ENCODE measurements at regions not wholly inside any gene's neighbourhood (a gene's known extent, or its start where the extent isn't known, plus 50 kb on each side); places are given as distances from the start of the nearest gene placed in this dataset.

GRCh38 chr9:87147839-87148238 lies 200.5 kb upstream of the GAS1 start:
- DNase-seq (ENCODE audit: insufficient read length, low spot score) = no peak
- no peak for TF ChIP-seq CTCF (IDR thresholded peaks at IDR 0.05; ENCODE audit: insufficient read depth, missing control alignments)
- no peak for FAIRE-seq

GRCh38 chr9:87148331-87149104 lies 201.2 kb upstream of the GAS1 start:
- TF ChIP-seq CTCF (IDR thresholded peaks at IDR 0.05; ENCODE audit: insufficient read depth, missing control alignments) = no peak
- no peak for DNase-seq (ENCODE audit: insufficient read length, low spot score)
- no peak for FAIRE-seq

DNA sequence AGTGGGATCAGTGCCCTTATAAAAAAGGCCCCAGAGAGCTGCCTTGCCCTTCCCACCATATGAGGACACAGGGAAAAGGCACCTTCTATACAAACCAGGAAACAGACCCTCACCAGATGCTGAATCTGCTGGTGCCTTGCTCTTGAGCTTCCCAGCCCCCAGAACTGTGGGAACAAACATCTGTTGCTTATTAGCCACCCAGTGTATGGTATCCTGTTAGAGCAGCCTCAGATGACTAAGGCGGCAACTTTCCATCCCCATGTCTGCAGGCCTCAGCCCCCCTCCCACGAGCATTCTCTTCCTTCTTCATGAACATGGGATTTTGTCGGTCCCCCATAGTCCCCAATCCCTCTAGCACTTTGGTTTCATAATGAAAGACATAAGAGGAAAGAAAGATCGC lies 202.5 kb upstream of the GAS1 start:
- no peak for TF ChIP-seq CTCF (IDR thresholded peaks at IDR 0.05; ENCODE audit: insufficient read depth, missing control alignments)
- DNase-seq (ENCODE audit: insufficient read length, low spot score) (no peak), FAIRE-seq (no peak)

GRCh38 chr9:87152256-87152655 lies 204.9 kb upstream of the GAS1 start:
- no peak for FAIRE-seq
- no peak for DNase-seq (ENCODE audit: insufficient read length, low spot score)
- TF ChIP-seq CTCF (IDR thresholded peaks at IDR 0.05; ENCODE audit: insufficient read depth, missing control alignments) = no peak

DNA sequence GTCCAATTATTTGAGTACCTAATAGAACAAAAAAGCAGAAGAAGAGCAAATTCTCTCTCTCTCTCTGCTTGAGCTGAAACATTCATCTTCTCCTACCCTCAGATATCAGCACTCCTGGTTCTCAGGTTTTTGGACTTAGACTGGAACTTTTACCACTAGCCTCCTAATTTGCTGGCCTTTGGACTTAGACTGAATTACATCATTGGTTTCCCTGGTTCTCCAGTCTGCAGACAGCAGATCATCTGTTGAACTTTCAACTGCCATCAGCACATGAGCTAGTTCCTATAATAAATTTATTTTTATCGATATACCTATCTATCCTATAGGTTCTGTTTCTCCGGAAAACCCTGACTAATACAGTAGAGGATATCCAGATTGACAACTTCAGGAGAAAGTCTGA lies 208.9 kb upstream of the GAS1 start:
- FAIRE-seq = no peak
- no peak for TF ChIP-seq CTCF (IDR thresholded peaks at IDR 0.05; ENCODE audit: insufficient read depth, missing control alignments)

DNA sequence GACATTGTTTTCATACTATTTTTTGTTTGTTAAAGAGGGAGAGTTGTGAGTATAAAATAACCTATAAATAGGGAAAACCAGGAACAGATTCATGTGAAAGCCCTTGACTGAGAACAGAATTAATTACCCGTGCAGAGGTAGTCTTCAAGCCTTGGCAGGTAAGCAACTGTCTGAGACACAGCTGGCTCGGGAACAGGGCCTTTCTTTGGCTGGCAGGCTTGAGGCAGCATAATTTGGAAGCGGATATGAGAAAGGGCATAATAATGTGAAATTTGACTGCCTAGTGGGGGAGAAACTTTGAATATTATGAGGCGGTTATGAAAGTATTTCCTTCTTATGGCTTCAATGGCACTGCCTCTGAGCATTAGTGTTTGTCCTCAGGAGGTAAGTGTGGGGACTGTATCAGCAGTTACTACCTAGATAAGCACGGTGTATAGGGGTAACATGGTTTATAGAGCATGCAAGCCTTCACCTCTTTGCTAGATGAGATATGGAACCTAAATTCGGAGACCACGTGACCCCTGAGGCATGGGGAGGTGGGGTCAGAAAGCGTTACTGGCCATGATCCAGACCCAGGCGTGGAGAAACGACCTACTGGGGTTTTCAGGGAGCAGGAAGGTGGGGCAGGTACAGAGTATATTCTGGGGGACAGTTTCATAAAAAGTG lies 210.2 kb upstream of the GAS1 start:
- DNase-seq (ENCODE audit: insufficient read length, low spot score) = no peak

More for the DNA sequence above, 208.9 kb upstream of the GAS1 start:
- DNase-seq (ENCODE audit: insufficient read length, low spot score) = no peak

More for the DNA sequence above, 210.2 kb upstream of the GAS1 start:
- no peak for FAIRE-seq
- no peak for TF ChIP-seq CTCF (IDR thresholded peaks at IDR 0.05; ENCODE audit: insufficient read depth, missing control alignments)
